Tibial artery (tissue), 4 donors: ENCODE measurements at regions not wholly inside any gene's neighbourhood (a gene's known extent, or its start where the extent isn't known, plus 50 kb on each side); places are given as distances from the start of the nearest gene placed in this dataset.

Source experiments
- DNase-seq, 2 donors: peaks; one replicate each; pipeline ENCODE4 v3.0.0-alpha.2; 2019
- H3K27ac ChIP-seq, 2 donors: fragments of 200-600 bp; sonication (generic) in 1 of 2; 1 replicate in 1 of 2; 2 replicates in 1 of 2; pipeline ENCODE4 v1.5.1; 2018 to 2019; ENCODE audit warnings: mild to moderate bottlenecking in 1 of 2
- H3K27me3 ChIP-seq, 2 donors: fragments of 200-600 bp; sonication (generic) in 1 of 2; one replicate each; pipeline versions ENCODE4 v1.5.1 to v1.6.0; 2016 to 2019
- H3K36me3 ChIP-seq, 3 donors: fragments of 200-600 bp; sonication (generic) in 2 of 3; one replicate each; pipeline ENCODE4 v1.5.1; 2016 to 2019; ENCODE audit warnings: mild to moderate bottlenecking in 2 of 3
- H3K4me1 ChIP-seq, 4 donors: fragments of 200-600 bp; sonication (generic) in 2 of 4; 1 replicate in 3 of 4; 2 replicates in 1 of 4; pipeline ENCODE4 v1.5.1; 2016 to 2019
- H3K4me3 ChIP-seq, 2 donors: fragments of 200-600 bp; sonication (generic) in 1 of 2; 1 replicate in 1 of 2; 2 replicates in 1 of 2; pipeline ENCODE4 v1.5.1; 2018 to 2019; ENCODE audit warnings: mild to moderate bottlenecking in 2 of 2
- H3K9me3 ChIP-seq, 3 donors: fragments of 200-600 bp; sonication (generic) in 1 of 3; one replicate each; pipeline ENCODE4 v1.5.1; 2016 to 2019
- intact Hi-C: fragments of 100-400 bp; cut with DNase I; formaldehyde crosslinking; loops from one replicate; pipeline ENCODE4 v1.15.0; 2023; ENCODE audit warnings: low total_unique reads
- TF ChIP-seq, protein P1 (sequence below), 2 experiments: fragments of 200-600 bp in 1 of 2; fragments of 450-650 bp in 1 of 2; IDR thresholded peaks; one replicate each; pipeline ENCODE4 v1.5.1; 2017 to 2019; ENCODE audit warnings: antibody characterized with exemption in 2 of 2, mild to moderate bottlenecking in 1 of 2, moderate library complexity in 1 of 2

DNA sequence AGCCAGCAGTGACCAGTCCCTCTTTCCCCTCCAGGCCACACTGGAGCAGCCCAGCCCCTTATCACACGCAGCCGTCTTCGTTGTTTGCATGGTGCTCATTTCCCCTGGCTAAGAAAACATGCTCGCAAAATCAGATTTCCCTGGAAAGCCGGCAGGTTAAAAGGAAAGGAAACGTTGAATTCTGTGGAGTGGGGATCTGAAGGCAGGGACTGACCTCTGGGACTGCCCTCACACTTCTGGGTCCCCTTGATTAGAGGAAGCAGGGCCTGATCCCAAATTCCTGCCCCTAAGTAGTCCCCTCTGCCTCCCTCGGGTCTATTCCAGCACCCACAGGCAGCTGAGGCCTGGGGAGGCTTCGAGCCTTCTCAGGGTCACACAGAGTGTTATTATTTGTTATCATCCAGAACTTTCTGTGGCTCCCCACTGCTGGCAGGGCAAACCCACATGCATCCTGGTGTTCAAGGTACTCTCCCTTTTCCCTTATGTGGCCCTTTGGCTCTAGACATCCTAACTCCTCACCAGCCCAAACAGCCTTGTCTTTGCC is 125.2 kb upstream of the ZBTB40 start:
- Histone ChIP-seq H3K4me1 (no peaks in the 10 kb centered on the region), H3K9me3 (peaks cover 0 to 6% (median 0%) of the 10 kb centered on the region in 3 donors), H3K27ac (no peak overlapping the region), H3K27me3 (peaks cover 0 to 35% of the 10 kb centered on the region in 2 donors), H3K4me3 (no peak overlapping the region), H3K36me3 (no peaks in the 10 kb centered on the region)
- intact Hi-C loops: no loop called here
- DNase-seq: peak in 1 of 2 donors; percentile 21
- TF ChIP-seq, protein P1, sequence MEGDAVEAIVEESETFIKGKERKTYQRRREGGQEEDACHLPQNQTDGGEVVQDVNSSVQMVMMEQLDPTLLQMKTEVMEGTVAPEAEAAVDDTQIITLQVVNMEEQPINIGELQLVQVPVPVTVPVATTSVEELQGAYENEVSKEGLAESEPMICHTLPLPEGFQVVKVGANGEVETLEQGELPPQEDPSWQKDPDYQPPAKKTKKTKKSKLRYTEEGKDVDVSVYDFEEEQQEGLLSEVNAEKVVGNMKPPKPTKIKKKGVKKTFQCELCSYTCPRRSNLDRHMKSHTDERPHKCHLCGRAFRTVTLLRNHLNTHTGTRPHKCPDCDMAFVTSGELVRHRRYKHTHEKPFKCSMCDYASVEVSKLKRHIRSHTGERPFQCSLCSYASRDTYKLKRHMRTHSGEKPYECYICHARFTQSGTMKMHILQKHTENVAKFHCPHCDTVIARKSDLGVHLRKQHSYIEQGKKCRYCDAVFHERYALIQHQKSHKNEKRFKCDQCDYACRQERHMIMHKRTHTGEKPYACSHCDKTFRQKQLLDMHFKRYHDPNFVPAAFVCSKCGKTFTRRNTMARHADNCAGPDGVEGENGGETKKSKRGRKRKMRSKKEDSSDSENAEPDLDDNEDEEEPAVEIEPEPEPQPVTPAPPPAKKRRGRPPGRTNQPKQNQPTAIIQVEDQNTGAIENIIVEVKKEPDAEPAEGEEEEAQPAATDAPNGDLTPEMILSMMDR (IDR thresholded peaks at IDR 0.05): no peak

DNA sequence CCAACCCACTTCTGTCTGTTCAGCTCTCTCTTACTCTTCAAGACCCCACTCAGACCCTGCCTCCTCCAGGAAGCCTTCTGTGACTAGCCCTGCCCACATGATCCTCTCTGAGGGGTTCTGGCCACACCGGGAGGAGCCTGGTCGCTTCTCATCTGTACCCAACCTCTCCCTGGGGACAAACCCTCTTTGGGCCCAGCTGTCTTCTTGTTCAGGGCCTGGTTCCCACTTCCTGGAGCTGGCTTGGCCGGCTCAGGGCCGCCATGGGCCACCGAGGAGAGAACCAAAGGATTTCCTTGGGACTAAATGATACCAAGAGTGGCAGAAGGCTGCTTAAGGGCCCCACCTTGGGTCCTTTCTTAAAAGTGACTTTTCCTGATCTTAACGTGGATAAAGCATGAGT is 124.7 kb upstream of the ZBTB40 start:
- Histone ChIP-seq H3K4me3 (no peak overlapping the region), H3K27me3 (peaks cover 0 to 40% of the 10 kb centered on the region in 2 donors), H3K36me3 (no peaks in the 10 kb centered on the region), H3K4me1 (no peaks in the 10 kb centered on the region), H3K9me3 (peaks cover 0 to 2% (median 0%) of the 10 kb centered on the region in 3 donors), H3K27ac (no peak overlapping the region)
- intact Hi-C loops: no loop called here
- TF ChIP-seq, protein P1 (IDR thresholded peaks at IDR 0.05): no peak
- peak in 1 of 2 donors; percentile 39 for DNase-seq

DNA sequence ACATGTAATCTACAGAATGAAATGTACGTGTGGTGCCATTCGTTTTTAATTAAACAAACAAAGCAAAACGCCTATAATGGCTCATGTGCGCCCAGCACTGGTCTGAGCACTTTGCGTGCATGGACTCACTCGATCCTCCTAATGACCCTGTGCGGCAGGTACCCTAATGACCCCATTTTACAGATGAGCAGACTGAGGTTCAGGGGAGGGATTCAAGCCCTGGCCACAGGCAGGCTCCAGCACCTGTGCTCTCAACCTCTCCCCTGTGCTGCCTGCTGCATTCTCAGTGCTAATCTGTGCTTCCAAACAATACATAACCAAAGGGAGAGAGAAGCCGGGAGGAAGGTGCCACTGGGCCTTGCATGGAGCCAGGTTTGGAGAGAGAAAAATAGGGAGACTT is 124.2 kb upstream of the ZBTB40 start:
- TF ChIP-seq, protein P1 (IDR thresholded peaks at IDR 0.05): no peak
- no peak overlapping the region for H3K27ac ChIP-seq
- H3K36me3 ChIP-seq: no peaks in the 10 kb centered on the region
- peaks cover 0 to 44% of the 10 kb centered on the region in 2 donors for H3K27me3 ChIP-seq
- H3K9me3 ChIP-seq: no peaks in the 10 kb centered on the region
- intact Hi-C loops: no loop called here
- H3K4me1 ChIP-seq: no peaks in the 10 kb centered on the region
- peak in 1 of 2 donors; percentile 10 for DNase-seq
- H3K4me3 ChIP-seq: no peak overlapping the region

DNA sequence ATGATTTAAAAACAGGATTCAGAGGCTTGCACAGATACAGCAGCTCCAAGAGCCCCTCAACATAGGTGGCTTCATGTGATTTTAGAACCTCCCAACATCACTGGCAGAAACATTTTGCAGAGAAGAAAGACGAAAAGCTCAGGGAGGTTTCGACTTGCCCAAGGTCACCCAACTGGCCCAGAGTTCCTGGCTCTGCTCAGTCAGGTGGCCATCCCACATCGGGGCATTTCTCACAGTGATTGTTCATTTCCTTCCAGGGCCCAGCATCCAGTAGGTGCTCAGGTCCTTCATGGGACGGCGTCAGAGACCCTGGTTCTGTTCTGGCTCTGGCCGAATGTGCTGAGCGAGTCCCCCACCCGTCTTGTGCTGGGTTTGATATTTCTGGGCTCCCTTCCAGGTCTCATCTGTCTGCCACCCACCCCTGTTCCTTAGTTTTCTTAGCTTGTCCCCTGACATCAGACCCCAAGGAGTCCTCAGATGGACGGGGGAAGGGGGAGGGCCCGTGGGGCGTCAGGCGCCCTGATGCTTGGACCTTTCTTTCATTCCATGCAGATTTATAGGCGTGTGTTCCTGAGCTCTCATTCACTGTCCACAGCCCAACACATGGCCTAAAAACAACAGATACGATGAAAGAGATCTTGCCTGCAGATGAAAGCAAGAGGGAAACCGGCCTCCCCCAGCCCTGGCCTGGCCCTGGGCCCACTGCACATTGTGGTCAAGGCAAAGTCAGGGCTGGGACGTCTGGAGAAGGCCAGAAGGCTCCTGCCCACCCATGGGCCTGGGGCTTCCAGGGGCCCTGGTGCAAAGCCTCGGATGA is 123.1 kb upstream of the ZBTB40 start:
- peak in 1 of 2 donors; percentile 42 for DNase-seq
- Histone ChIP-seq H3K4me3 (no peak overlapping the region), H3K9me3 (no peaks in the 10 kb centered on the region), H3K27me3 (peaks cover 0 to 50% of the 10 kb centered on the region in 2 donors), H3K4me1 (no peaks in the 10 kb centered on the region), H3K27ac (no peak overlapping the region), H3K36me3 (no peaks in the 10 kb centered on the region)
- intact Hi-C loops: no loop called here
- TF ChIP-seq, protein P1 (IDR thresholded peaks at IDR 0.05): no peak

DNA sequence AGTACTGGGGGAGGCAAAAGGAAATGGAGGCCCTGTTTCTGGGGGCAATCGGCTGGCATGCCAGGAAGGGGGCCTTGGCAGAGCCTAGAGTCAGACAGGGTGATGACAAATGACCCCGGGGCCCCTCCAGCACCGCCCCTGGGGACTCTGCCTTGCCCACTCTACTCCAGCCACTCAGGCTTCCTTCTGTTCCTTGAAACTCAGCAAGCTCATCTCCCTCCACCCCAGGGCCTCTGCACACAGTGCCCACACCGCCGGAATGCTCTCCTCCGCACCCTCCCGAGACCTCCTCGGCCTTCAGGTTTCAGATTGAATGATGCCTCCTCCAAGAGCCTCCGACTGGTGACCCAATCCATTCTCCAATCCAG is 122.5 kb upstream of the ZBTB40 start:
- DNase-seq: peak in 1 of 2 donors; percentile 51
- H3K27me3 ChIP-seq: peaks cover 0 to 49% of the 10 kb centered on the region in 2 donors
- intact Hi-C loops: no loop called here
- H3K4me1 ChIP-seq: no peaks in the 10 kb centered on the region
- TF ChIP-seq, protein P1 (IDR thresholded peaks at IDR 0.05): no peak
- no peak overlapping the region for H3K4me3 ChIP-seq
- H3K27ac ChIP-seq: no peak overlapping the region
- H3K36me3 ChIP-seq: no peaks in the 10 kb centered on the region
- H3K9me3 ChIP-seq: no peaks in the 10 kb centered on the region
